AG09309 (cell line): ENCODE measurements at regions not wholly inside any gene's neighbourhood (a gene's known extent, or its start where the extent isn't known, plus 50 kb on each side); places are given as distances from the start of the nearest gene placed in this dataset.

Experiments used
- DNase-seq: peaks from one replicate; pipeline ENCODE4 v3.0.0-alpha.2; 2010; ENCODE audit warnings: low read depth
- H3K4me3 ChIP-seq: 2 replicates; pipeline ENCODE4 v1.5.1; 2011; ENCODE audit warnings: mild to moderate bottlenecking, low read depth, low read length, moderate library complexity; ENCODE audit not compliant: control insufficient read depth
- CTCF ChIP-seq: IDR thresholded peaks from 2 replicates; pipeline ENCODE4 v1.5.1; 2011; ENCODE audit warnings: mild to moderate bottlenecking, low read depth, low read length, inconsistent platforms; ENCODE audit not compliant: insufficient read depth, control insufficient read depth; ENCODE audit errors: missing control alignments

- H3K4me3 ChIP-seq: no peak overlapping the region
- no peak for DNase-seq
- no peak for TF ChIP-seq CTCF
Observed at GRCh38 chr15:31175484-31175883, 74.0 kb upstream of the TRPM1 start.

- DNase-seq: no peak
- H3K4me3 ChIP-seq: no peak overlapping the region
- no peak for TF ChIP-seq CTCF
Observed at GRCh38 chr15:31177951-31178350, 76.4 kb upstream of the TRPM1 start.

- no peak for DNase-seq
- no peak overlapping the region for H3K4me3 ChIP-seq
- no peak for TF ChIP-seq CTCF
Observed at GRCh38 chr15:31178705-31179104, 77.2 kb upstream of the TRPM1 start.

GRCh38 chr15:31179693-31180092 is 78.2 kb upstream of the TRPM1 start:
- H3K4me3 ChIP-seq: no peak overlapping the region
- DNase-seq: no peak
- TF ChIP-seq CTCF: no peak

GRCh38 chr15:31193291-31193690 is 91.8 kb upstream of the TRPM1 start:
- no peak overlapping the region for H3K4me3 ChIP-seq
- no peak for DNase-seq
- TF ChIP-seq CTCF: no peak

GRCh38 chr15:31195871-31196270 is 94.3 kb upstream of the TRPM1 start:
- no peak overlapping the region for H3K4me3 ChIP-seq
- no peak for TF ChIP-seq CTCF
- no peak for DNase-seq
